Activated T-cell treated with anti-CD3 and anti-CD28 coated beads, Interleukin-2, amount 50 U/mL, for 48 hours (primary cell): ENCODE measurements at regions not wholly inside any gene's neighbourhood (a gene's known extent, or its start where the extent isn't known, plus 50 kb on each side); places are given as distances from the start of the nearest gene placed in this dataset.
"Not testable (repeated sequence)": the region's sequence is repeated elsewhere in the genome, so short reads cannot be mapped to it uniquely, and the experiment has no call there.

Source experiments
- DNase-seq, 2 experiments: peaks; one replicate each; pipeline ENCODE4 v3.0.0-alpha.2; 2020

DNA sequence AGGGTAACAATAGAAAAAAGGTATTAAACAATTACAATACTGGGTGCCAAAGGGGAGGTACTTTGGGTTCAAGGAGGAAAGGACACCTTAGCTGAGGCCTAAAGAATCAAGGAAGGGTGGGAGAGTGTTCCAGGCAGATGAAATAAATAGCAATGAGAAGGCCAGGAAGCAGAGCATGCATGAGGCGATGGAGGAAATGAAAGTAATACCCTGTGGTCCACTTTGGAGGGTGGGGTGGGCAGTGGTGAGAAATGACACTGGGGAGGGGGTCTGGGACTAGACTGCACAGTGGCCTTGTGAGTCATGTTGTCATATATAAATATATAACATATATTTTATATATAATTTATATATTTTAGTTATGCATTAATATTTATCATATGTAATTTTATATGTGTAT lies 55.9 kb downstream of the BHLHE40 start:
- DNase-seq: no peak

GRCh38 chr3:5035692-5036391 lies 56.6 kb downstream of the BHLHE40 start:
- no peak for DNase-seq

- no peak for DNase-seq
Measured at GRCh38 chr3:5036392-5036766, 57.1 kb downstream of the BHLHE40 start.

GRCh38 chr3:5036858-5037257 lies 57.6 kb downstream of the BHLHE40 start:
- no peak for DNase-seq

GRCh38 chr3:5039585-5039984 lies 60.3 kb downstream of the BHLHE40 start:
- no peak for DNase-seq

GRCh38 chr3:5041315-5041714 lies 62.1 kb downstream of the BHLHE40 start:
- DNase-seq: no peak

GRCh38 chr3:5045961-5046360 lies 66.7 kb downstream of the BHLHE40 start:
- DNase-seq: no peak

DNA sequence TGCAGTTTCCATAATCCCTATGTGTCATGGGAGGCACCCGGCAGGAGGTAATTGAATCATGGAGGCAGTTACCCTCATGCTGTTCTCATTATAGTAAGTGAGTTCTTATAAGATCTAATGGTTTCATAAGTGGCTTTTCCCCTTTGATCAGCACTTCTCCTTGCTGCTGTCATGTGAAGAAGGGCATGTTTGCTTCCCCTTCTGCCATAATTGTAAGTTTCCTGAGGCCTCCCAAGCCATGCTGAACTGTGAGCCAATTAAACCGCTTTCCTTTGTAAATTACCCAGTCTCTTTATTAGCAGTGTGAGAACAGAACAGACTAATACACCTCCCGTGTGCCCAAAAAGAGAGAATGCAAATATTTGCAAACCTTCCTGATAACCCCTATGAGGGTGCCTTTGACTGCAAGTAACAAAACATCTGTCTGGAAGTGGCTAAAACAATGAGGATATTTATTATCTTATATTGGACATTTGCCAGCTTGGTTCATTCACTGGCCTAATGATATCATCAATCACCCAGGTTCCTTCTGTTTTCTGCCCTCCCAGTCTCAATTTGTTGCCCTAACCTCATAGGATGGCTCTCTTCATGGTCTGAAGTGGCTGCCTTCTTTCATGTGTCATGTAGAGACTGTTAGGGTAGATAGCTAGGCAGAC lies 68.7 kb downstream of the BHLHE40 start:
- no peak for DNase-seq

GRCh38 chr3:5051772-5052171 lies 70.3 kb upstream of the ARL8B start:
- DNase-seq: peak; percentile 36 to 42

GRCh38 chr3:5052247-5052646 lies 69.8 kb upstream of the ARL8B start:
- no peak for DNase-seq

- no peak for DNase-seq
Measured at GRCh38 chr3:5053021-5053831, 68.9 kb upstream of the ARL8B start.

DNA sequence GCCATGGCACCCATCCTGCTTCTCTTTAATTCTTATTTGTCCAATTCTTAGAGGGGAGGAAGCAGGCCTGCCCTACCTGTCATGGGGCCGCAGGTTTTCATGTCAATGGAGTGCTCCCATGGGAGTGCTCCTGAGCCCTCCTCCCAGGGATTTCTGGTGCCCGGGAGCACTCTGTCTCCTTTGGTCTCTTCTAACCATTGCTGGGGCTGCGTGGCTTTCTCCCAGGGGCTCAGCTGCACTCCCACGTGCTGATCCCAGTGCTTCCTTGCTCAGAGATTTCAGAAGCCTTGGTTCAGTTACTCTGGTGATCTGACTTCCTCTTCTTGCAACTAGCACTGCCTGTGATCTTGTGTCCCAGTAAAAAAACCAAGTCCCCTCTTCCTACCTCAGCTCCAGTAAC lies 68.0 kb upstream of the ARL8B start:
- DNase-seq: no peak

GRCh38 chr3:5054579-5054978 lies 67.5 kb upstream of the ARL8B start:
- not testable (repeated sequence) for DNase-seq

DNA sequence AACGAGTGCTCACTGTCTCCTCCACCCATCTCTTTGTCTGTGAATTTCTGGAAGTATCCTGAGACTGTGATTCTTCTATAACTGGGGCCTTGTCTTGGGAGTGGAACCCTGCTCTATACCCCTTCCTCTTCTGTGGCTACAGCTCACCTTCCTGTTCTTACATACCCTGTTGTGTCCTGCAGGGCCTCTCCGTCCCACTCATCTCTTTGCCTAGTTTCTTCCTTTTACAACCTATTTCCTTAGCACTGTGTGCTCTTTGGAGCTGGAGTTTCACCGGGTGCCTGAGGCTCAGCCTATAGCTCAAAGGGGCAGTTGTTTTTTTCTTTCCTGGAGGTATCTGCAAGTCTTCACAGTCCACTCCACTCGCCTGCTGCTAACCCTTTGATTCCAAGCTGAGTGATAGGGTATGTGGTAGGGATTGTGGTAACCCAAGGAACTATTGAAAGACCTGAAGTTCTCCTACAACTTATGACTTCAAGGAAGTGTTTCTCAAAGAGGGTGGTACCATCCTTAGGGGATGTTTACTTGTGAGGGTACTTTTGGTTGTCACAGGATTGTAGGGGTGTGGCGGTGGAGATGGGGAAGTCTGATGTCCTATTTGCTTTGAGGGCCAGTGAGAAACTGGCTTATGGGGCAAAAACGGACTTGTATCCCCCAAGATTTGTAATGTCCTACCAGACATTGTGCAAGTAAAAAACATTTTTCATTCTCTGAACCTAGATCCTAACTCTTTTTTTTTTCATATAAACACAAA lies 66.6 kb upstream of the ARL8B start:
- no peak for DNase-seq

GRCh38 chr3:5056111-5056391 lies 66.0 kb upstream of the ARL8B start:
- DNase-seq: no peak

DNA sequence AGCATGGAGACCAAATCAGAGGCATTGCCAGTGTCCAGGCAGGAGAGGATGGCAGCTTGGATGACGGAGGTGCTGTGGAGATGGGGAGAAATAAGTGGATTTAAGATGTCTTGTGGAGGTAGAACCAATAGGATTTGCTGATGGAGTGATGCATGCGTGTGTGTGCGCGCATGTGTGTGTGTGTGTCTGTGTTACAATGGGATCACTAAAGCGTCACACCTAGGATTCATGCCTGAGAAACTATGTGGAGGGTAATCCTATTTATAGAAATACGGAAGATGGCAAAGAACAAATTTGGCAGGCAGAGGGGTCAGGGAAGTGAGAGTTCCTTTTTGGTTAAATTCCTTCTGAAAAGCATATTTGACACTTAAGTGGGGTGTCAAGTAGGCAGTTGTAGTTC lies 64.8 kb upstream of the ARL8B start:
- no peak for DNase-seq

GRCh38 chr3:5057857-5058324 lies 64.2 kb upstream of the ARL8B start:
- DNase-seq: peak; percentile 76 to 81

DNA sequence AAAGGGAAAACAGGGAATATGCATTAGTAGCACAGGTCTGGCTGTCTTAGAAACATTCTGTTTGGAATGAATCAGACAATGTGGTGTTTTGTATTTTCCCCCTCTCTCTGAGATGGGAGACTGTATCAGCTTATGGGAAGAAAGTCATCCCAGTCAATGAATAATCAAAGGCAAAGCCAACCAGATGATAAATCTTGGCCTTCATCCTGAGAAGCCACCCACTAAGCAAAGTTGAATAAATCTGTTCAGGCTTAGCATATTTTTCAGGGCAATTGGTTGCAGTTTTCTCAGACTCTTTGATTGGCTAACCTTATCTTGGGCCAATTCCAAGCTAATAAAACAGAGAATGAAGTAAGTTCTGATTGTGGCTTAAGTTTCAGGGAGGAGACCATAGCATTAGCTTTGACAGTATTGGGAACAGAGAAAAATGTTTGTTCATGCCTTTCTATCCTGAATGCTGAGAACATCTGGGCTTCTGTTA lies 63.6 kb upstream of the ARL8B start:
- no peak for DNase-seq

DNA sequence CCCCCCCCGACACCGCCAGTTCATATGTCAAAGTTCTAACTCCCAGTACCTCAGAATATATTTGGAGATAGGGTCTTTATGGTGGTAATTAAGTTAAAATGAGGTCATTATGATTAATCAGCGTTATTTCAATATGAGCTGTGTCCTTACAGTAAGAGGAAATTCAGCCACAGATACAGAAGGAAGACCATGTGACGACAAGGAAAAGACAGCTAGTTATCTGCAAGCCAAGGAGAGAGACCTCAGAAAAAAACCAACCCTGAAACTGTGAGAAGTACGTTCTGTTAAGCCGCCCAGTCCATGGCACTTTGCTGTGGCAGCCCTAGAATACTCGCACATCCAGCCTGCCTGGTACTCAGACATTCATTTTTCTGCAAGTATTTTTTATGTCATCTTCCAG lies 62.3 kb upstream of the ARL8B start:
- DNase-seq: no peak

DNA sequence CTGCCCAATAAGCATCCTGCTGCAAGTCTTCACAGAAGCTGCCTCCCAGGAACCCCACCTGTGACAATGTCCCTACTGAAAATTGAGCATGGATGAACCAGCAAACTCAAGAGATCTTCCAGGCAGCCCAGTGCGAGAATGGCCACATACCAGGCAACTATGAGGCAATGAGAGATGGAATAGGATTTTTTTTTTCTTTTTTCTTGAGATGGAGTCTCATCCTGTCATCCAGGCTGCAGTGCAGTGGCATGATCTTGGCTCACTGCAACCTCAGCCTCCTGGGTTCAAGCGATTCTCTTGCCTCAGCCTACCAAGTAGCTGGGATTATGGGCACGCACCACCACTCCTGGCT lies 60.9 kb upstream of the ARL8B start:
- no peak for DNase-seq

GRCh38 chr3:5063724-5064123 lies 58.4 kb upstream of the ARL8B start:
- DNase-seq: no peak

GRCh38 chr3:5068531-5069050 lies 53.5 kb upstream of the ARL8B start:
- no peak for DNase-seq

DNA sequence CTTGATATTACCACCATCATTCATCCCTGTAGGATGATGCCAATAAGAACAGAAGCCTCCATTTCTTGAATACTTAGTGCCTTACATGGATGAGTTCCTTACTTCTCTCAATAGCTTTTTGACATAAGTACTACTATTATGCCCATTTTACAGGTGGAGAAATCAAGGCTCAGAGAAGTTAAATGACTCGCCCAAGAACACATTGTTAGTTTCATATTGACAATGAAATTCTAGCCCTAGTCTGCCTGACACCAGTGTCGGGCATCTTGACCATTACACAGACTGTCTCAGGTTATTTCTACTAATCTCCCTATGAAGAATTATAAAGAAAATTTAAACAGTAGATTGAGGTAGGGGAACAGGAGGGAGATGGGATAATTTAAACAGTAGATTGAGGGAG lies 52.5 kb upstream of the ARL8B start:
- DNase-seq: no peak
